GM19239 (cell line): ENCODE measurements at regions not wholly inside any gene's neighbourhood (a gene's known extent, or its start where the extent isn't known, plus 50 kb on each side); places are given as distances from the start of the nearest gene placed in this dataset.

Experiments
- DNase-seq: peaks from one replicate; pipeline ENCODE4 v3.0.0; 2011; ENCODE audit warnings: low spot score; ENCODE audit not compliant: insufficient read length
- FAIRE-seq: peaks from 2 replicates; lab custom pipeline; 2011; peaks lifted over from hg19 to GRCh38; lab: Jason Lieb, UNC

GRCh38 chr5:162473041-162473714 lies 405.6 kb downstream of the GABRG2 start:
- FAIRE-seq (no peak), DNase-seq (no peak)

- FAIRE-seq (no peak), DNase-seq (no peak)
Observed at GRCh38 chr5:162474239-162474638, 406.7 kb downstream of the GABRG2 start.

- no peak for FAIRE-seq
- no peak for DNase-seq
Observed at GRCh38 chr5:162484095-162484494, 416.5 kb downstream of the GABRG2 start.

GRCh38 chr5:162484986-162485385 lies 417.4 kb downstream of the GABRG2 start:
- no peak for DNase-seq
- FAIRE-seq = no peak

- DNase-seq = no peak
- no peak for FAIRE-seq
Observed at GRCh38 chr5:162485666-162486292, 418.2 kb downstream of the GABRG2 start.

- no peak for DNase-seq
- FAIRE-seq = no peak
Observed at GRCh38 chr5:162487528-162488525, 420.3 kb downstream of the GABRG2 start.

GRCh38 chr5:162496100-162496808 lies 428.7 kb downstream of the GABRG2 start:
- FAIRE-seq = no peak

GRCh38 chr5:162497455-162497854 lies 429.9 kb downstream of the GABRG2 start:
- DNase-seq (no peak), FAIRE-seq (no peak)

More at GRCh38 chr5:162496100-162496808, 428.7 kb downstream of the GABRG2 start:
- DNase-seq = no peak

GRCh38 chr5:162502780-162503179 lies 435.2 kb downstream of the GABRG2 start:
- DNase-seq (no peak), FAIRE-seq (no peak)

- no peak for DNase-seq
- no peak for FAIRE-seq
Observed at GRCh38 chr5:162503796-162504195, 436.2 kb downstream of the GABRG2 start.

GRCh38 chr5:162512935-162513565 lies 445.5 kb downstream of the GABRG2 start:
- FAIRE-seq = no peak
- DNase-seq = no peak

- FAIRE-seq (no peak), DNase-seq (no peak)
Observed at GRCh38 chr5:162514116-162514515, 446.5 kb downstream of the GABRG2 start.

GRCh38 chr5:162520878-162521277 lies 453.3 kb downstream of the GABRG2 start:
- DNase-seq (no peak), FAIRE-seq (no peak)

- no peak for FAIRE-seq
- no peak for DNase-seq
Observed at GRCh38 chr5:162529209-162529608, 461.6 kb downstream of the GABRG2 start.

- DNase-seq = no peak
- FAIRE-seq = no peak
Observed at GRCh38 chr5:162529886-162530285, 462.3 kb downstream of the GABRG2 start.

GRCh38 chr5:162543437-162543836 lies 475.9 kb downstream of the GABRG2 start:
- DNase-seq = no peak
- FAIRE-seq = no peak

GRCh38 chr5:162544905-162545304 lies 477.3 kb downstream of the GABRG2 start:
- FAIRE-seq (no peak), DNase-seq (no peak)

- no peak for DNase-seq
- no peak for FAIRE-seq
Observed at GRCh38 chr5:162550236-162550635, 482.7 kb downstream of the GABRG2 start.

- DNase-seq (no peak), FAIRE-seq (no peak)
Observed at GRCh38 chr5:162558120-162558519, 490.5 kb downstream of the GABRG2 start.

GRCh38 chr5:162567644-162568043 lies 500.1 kb downstream of the GABRG2 start:
- FAIRE-seq (no peak), DNase-seq (no peak)
